ENCODE measurements at regions not wholly inside any gene's neighbourhood (a gene's known extent, or its start where the extent isn't known, plus 50 kb on each side); places are given as distances from the start of the nearest gene placed in this dataset.

- TF ChIP-seq MAX (IDR thresholded peaks at IDR 0.05; ENCODE audit: insufficient read depth, insufficient read length) (no peak), CTCF (IDR thresholded peaks at IDR 0.05; ENCODE audit: extremely low read depth in 1 of 2, insufficient read depth in 1 of 2, low read depth in 1 of 2, low read length in 2 of 2) (no peak), POLR2AphosphoS5 (IDR thresholded peaks at IDR 0.05; ENCODE audit: insufficient read depth, low read depth, low read length) (no peak), POLR2A (IDR thresholded peaks at IDR 0.05; ENCODE audit: low read depth, low read length) (no peak), EZH2 (IDR thresholded peaks at IDR 0.05; ENCODE audit: borderline replicate concordance, low read depth, low read length, severe bottlenecking) (no peak), JUN (IDR thresholded peaks at IDR 0.05; ENCODE audit: borderline replicate concordance, insufficient read depth, insufficient read length, low read depth) (no peak)
These were observed 297.8 kb downstream of the SH3GL2 start for GRCh38 chr9:17876687-17877086.
